Ishikawa (cell line): ENCODE measurements at regions not wholly inside any gene's neighbourhood (a gene's known extent, or its start where the extent isn't known, plus 50 kb on each side); places are given as distances from the start of the nearest gene placed in this dataset.

Experiments used
- CEBPB ChIP-seq: IDR thresholded peaks from 2 replicates; pipeline ENCODE4 v1.6.1; 2012
- EP300 ChIP-seq: IDR thresholded peaks from 2 replicates; pipeline ENCODE4 v1.6.1; 2012; ENCODE audit warnings: borderline replicate concordance
- RAD21 ChIP-seq: IDR thresholded peaks from 2 replicates; pipeline ENCODE4 v1.6.1; 2012; ENCODE audit warnings: low read depth
- REST ChIP-seq: IDR thresholded peaks from 2 replicates; pipeline ENCODE4 v1.6.1; 2012; ENCODE audit warnings: low read depth, mild to moderate bottlenecking
- TAF1 ChIP-seq: IDR thresholded peaks from 2 replicates; pipeline ENCODE4 v1.6.1; 2012; ENCODE audit warnings: low read depth, mild to moderate bottlenecking

- TF ChIP-seq RAD21 (no peak), REST (no peak), TAF1 (no peak), EP300 (no peak), CEBPB (no peak)
Observed at GRCh38 chr6:139647016-139647415, 272.6 kb upstream of the CITED2 start.
